HG02759 (cell line): ENCODE measurements at regions not wholly inside any gene's neighbourhood (a gene's known extent, or its start where the extent isn't known, plus 50 kb on each side); places are given as distances from the start of the nearest gene placed in this dataset.
A peak's percentile ranks its signal among the peaks of the same experiment; 100 is the strongest.
"Not testable (repeated sequence)": the region's sequence is repeated elsewhere in the genome, so short reads cannot be mapped to it uniquely, and the experiment has no call there.

Experiments used
- ATAC-seq: cut with Tn5 transposase; IDR thresholded peaks from one replicate; pipeline ENCODE4 v1.9.1; 2021; ENCODE audit warnings: mild to moderate bottlenecking, moderate library complexity; ENCODE audit not compliant: unreplicated experiment

DNA sequence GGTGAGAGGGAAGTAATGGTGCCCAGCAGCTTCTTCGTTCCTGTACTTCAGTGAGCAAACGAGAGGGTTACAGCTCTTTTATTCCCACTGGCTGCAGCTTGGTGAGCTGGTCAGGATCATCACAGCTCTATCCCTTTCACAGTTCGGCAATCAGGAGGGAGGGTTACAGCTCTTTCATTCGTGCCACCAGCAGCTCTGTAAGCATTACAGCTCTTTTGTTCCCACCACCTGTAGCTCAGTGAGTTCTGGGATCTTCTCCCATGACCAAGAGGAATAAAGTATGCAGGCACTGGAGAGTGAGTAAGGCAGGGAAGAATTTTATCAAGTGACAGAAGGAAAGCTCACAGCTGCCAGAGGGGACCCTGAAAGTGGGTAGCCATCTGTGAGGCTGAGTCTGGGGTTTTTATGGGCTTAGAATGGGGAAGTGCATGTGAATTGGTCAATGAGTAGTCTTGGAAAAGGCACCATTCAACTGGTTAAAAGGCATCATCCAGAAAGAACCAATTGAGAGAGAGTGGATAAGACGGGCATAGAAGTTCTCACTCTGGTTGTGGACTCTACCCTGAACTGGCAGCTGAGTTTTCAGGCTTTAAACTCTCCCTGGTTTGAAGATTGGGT lies 123.7 kb downstream of the COX18 start:
- ATAC-seq, result no peak

DNA sequence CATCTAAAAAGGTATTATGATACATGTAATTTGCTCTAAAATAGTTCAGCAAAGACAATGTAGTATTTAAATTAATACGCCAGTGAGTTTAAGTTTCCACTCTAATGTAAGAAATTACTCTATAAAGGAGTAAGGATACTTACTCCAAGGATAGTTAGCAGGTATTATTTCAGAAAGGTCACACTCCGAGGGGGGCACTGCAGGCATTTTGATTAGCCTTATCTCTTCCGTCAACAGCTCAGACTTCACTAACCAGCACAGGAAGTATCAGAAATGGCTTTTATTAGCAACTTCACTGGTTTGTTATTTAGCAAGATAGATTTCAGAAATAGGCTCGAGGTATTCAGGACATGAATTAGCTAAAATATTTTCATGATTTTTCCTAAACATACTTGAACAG lies 127.0 kb downstream of the COX18 start:
- no peak for ATAC-seq

DNA sequence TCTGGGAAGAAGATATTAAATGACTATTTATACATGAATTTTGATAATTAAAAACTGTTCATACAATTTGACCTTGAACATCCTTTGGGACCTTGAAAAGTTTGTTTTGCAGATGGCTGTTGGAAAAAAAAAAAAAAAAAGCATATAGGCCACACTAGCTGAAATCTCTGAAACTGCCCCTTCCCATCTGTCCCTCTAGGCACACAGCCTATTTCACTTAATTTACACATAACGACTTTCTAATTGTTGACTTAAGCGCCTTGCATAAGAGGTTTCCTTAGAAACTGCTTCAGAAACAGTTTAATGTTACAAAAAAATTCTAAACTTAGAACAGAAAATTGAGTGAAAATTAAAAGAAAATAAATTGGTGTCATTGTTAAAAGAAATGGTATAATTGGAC lies 131.0 kb downstream of the COX18 start:
- ATAC-seq, result no peak

DNA sequence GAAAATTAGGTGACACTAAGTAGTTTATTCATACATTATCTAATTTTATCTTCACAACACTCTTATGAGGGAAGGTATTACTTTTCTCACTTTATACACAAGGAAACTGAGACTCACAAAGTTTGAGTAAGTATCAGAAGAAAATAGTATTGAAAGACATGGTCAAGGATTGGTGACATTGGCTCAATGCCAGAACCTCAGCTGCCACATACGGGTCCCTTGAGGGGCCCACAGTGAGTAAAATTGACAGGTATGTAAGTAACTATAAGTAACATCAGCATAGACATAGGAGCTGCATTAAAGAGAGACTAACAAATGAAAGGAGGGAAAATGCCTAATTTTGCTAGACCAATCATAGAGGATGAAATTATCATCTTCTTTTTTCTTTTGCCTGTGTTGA lies 134.1 kb downstream of the COX18 start:
- ATAC-seq, result peak; percentile 48

DNA sequence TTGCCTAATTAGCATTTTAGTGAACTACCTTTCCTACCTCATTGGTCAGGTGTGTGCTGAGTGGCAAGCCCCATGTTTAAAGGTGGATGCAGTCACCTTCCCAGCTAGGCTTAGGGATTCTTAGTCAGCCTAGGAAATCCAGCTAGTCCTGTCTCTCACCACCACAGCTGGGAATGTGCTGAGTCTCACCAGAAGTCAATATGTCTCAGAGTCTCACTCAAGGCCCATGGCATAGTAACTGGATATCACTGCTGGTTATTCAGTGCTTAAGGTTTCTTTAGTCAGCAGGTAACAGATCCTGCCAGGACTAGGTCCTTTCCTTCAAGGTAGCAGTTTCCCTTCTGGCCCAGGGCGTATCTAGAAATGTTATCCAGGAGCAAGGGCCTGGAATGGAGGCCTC lies 136.5 kb downstream of the COX18 start:
- no peak for ATAC-seq

DNA sequence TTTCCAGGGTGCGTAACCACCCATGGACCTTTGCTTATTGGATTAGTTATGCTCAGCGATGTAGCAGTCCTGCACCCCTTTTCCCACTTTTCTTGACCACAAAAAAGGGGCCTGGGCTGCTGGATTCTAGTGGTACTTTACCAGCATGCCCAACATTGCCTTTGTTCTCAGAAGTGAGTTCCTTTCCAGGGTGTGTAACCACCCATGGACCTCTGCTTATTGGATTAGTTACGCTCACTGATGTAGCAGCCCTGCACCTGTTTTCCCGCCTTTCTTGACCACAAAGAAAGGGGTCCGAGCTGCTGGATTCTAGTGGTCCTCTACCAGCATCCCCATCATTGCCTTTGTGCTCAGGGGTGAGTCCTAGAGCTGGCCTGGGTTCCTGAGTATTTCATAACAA lies 138.2 kb downstream of the COX18 start:
- no peak for ATAC-seq

DNA sequence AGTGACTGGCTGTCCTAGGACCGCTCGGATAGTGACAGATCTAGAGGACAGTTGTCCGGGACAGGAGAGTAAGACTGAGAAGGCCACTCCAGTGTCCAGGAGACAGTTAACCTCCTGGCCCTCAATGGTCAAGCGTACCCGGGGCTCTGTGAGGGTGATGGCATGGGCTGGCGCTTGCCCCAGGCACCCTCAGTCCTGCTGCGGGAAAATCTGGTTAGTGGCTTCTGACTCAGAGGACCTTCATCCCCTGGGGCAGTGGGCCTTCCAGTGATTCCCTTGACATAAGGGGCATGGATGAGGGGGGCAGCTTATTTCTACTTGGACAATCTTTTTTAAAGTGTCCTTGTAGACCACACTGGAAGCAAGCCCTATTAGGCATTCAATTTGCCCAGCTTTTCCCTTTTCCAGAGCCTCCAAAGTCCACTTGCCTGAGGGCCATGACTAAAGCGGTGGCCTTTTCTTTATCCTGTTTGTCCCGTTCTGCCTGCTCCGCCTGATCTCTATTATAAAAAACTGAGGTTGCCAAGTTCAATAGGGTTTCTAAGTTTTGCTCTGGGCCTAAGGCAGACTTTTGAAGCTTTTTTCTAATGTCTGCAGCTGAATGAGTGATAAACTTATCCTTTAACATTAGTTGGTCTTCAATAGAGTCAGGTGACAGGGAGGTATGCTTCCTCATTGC lies 139.8 kb downstream of the COX18 start:
- ATAC-seq, result not testable (repeated sequence)

DNA sequence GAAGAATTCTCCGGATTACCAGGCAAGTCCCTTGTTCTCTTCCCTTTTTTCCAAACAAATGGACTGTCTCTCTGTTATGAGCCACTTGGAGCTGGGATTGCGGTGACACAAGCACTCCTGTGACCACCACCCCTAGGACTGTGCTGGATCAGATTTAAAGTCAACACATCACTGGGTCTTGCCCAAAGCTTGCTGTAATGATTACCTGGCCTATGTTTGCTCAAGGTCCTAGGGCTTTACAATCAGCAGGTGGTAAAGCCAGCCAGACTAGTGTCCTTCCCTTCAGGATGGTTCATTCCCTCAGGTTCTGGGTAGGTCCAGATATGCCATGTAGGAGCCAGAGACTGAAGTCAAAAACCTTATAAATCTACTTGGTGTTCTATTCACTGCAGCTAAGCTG lies 144.7 kb downstream of the COX18 start:
- no peak for ATAC-seq

DNA sequence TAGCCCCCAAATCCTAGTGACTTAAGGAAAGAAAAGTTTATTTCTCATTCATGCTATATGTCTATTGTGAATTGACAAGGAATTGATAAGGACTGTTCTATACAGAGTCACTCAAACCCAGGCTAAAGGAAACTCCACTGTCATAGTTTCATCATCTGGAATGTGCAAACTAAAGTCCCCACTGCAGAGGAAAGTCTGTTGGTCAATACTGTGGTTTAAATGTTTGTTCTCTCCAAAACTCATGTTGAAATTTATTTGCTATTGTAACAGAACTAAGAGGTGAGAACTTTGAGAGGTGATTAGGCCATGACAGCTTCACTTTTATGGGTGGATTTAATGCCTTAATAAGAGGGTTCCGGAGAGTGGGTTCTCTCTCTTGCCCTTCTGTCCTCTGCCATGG lies 149.6 kb downstream of the COX18 start:
- ATAC-seq, result no peak

DNA sequence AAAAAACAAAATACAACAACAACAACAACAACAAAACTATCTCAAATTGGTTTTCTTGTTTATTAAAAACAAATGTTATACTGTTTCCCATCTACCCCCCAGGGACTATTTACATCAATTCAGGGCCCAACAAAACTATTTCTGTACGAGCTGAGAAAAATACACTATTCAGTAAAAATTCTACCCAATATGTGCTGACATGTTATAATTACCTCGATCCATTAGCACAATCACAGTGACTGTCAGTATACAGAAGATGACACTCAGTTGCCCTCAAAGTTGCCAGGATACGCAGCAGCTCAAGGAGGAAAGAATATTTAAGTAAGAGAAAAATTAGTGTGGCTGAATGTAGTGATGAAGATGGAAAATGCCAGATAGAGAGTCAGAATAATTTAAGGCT lies 150.1 kb downstream of the COX18 start:
- no peak for ATAC-seq

DNA sequence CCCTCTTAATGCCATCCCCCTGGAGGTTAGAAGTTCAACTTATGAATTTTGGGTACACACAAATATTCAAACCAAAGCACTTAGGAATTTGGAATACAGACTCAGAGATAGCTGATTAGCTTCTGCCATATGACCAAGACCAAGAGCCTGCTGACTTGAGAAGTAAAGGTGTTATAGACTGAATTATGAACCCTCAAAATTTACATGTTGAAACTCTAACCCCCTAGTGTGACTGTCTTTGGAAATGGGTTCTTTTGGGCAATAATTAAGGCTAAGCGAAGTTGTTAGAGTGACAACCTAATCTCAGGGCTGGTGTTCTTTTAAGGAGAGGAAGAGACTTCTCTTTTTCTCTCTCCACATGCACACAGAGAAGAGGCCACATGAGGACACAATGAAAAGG lies 151.2 kb downstream of the COX18 start:
- ATAC-seq, result no peak

DNA sequence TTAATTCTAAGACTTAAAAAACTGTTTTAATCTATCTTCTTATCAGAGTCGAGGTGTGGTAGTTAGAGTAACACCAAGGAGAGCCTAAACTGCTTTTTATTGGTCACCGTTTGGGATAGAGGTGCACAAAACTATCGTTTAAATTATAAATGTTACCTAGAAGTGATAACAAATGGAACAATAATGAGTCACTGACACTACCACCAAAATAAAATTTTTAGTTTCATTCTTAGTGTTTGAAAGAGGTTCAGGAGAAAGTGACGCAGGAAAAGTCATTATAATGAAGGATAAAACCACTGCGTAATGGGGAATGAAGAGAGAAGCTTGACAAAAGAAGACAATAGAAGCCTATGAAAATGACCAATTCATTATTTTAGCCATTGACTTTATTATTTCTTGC lies 158.2 kb downstream of the COX18 start:
- ATAC-seq, result no peak

DNA sequence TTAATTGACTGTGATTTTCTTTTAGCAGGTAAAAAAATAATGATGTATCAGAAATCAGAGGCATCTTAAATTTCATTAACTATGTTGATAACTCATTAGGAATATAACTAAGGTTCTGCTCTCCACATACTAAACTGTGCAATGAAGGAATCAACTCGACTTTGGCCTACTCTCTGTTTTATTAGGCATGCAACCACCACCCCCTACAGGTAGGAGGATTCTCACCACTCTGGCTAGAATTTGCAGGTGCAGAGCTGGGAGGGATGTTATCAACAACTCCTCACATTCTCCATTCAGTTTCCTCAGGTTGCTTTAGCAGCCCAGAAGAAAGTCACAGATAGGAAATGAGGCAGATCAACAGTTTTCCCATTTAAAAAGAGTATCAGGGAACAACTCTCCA lies 160.1 kb downstream of the COX18 start:
- ATAC-seq, result no peak

DNA sequence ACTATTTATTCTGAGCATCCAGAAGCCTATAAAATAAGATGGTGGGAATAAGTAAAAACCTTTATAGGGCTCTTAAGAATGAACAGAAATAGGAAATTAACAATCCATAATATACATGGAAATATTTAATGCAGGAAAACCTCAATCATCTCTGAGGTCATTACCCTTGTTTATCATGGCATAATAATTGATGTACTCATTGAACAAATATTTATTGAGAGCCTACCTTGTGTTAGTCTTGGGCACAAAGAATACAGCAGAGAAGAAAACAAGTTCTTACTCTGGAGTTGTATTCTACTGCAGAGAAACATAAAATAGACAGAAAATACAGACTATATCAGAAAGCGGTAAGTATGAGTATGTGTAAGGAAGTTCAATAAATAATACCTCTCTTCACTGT lies 167.2 kb downstream of the COX18 start:
- ATAC-seq, result no peak

DNA sequence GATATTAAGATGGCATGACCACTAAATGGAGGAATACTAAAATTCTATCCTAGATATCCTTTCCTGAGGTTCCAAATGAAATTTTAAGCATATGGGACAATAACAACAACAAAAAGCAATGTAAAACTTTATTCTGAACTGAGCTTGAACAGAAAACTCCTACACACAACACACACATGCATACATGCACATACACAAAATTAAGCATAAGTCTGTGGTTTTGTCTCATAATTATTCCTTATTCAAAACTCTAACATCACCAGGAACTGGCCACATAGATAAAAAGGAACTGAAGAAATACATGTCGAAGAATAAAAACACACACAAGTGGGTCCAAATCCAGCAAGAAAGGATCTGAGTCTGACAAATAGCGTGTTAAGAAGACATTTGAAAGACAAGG lies 168.0 kb downstream of the COX18 start:
- ATAC-seq, result no peak

DNA sequence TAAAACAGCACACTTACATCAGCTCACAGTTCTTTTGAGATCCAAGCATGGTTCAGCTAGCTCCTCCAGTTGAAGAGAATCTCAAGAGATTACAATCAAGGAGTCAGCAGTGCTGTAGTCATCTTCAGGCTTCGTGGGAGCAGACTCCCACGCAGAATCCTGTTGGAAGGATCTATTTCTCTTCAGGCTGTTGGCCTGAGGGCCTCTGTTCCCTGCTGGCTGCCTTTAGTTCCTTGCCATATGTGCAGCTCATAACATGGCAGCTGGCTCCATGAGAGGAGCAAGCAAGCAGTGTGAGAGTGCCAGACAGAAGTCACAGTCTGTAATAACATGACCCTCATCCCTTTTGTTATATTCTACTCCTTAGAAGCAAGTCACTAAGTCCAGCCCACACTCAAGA lies 168.6 kb downstream of the COX18 start:
- no peak for ATAC-seq

DNA sequence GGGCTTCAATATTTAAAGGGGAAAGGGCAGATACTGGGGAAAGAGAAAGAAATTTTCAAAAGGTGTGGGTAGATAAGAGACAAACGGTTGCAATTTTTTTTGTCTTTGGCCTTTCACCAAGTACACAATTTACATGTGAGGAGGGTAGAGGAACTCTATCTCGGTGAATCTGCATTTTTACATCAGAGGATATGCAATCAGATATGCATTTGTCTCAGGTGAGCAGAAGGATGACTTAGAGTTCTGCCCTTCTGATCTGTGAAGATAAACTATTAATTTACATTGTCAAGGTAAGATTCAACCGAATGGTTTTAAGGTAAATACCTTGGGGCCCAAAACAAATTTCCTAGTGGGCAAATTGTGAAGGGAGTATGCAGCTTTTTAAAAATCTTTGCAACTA lies 169.9 kb downstream of the COX18 start:
- no peak for ATAC-seq

DNA sequence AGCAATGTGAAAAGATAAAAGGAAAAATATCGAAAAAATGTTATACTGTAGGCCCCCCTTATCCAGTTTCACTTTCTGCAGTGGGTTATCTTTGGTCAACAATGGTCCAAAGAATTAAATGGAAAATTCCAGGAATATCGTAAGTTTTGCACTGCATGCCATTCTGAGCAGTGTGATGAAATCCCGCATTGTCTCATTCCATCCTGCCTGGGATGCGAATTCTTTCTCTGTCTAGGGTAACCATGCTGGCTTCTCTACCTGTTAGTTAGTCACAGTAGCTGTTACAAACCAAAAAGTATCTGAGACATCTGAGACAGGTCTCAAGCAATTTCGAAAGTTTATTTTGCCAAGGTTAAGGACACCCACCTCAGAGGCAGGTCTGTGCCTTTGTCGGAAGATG lies 170.3 kb downstream of the COX18 start:
- ATAC-seq, result no peak

DNA sequence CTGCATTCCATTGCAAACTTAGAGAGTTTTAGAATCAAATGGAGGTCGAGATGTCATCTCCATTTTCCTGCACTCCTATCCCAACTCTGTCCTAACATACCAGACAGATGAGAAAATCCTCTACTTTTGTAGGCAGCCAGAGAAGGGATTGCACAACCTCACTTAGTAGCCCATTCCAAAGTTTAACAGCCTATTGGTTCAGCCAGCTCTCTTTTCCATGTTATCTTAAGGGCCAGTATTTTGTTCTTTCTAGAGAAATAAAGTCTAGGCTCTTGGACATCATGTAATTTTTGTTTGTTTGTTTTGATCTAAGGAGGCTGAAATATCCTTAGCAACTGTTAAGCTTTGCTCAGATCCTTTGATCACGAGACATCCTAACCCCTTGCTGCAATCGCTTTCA lies 173.0 kb downstream of the COX18 start:
- ATAC-seq, result no peak

DNA sequence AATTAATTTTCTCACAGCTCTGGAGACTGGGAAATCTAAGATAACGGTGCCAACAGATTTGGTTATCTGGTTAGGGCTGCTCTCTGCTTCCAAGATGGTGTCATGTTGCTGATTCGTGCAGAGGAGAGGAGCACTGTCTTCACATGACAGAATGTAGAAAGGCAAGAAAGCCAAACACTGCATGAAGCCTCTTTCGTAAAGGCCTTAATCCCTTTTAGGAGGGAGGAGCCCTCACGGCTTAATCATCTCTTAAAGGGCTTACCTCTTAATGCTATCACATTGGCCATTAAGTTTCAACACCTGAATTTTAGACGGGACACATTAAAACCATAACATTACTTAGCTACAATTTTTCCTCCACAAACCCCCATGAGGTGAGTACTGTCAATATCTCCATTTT lies 174.1 kb downstream of the COX18 start:
- ATAC-seq, result no peak

DNA sequence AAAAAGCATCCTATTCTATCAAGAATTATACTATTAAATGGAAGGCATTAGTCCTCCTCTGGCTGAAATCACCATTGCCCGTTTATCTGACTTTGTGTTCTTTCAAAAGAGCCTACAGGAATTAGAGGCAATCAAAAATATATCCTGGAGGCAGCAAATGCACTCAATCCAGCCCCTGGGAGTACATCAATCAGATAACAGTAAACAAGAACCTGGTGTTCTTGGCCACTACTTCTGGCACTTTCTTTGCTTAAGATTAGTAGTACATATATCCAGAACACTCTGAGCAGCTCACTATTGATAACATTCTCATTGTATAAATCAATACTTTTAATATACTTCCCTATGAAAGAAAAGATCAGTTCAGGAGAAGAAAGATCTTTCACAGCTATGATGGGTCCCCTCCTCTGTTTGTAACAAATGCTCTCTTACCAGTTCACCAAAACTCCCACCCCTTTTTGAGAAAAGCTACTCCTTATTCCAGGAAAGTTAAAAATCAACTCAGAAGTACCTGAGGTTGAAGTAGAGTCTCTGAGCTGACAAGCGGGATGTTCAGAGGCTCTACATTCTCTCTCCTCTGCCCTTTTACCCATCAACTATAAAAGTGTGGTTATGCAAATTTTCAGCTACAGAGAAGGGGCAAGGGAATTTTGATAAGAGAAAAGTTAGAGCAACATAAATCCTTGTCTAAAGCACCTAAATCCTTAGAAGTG lies 176.0 kb downstream of the COX18 start:
- no peak for ATAC-seq

DNA sequence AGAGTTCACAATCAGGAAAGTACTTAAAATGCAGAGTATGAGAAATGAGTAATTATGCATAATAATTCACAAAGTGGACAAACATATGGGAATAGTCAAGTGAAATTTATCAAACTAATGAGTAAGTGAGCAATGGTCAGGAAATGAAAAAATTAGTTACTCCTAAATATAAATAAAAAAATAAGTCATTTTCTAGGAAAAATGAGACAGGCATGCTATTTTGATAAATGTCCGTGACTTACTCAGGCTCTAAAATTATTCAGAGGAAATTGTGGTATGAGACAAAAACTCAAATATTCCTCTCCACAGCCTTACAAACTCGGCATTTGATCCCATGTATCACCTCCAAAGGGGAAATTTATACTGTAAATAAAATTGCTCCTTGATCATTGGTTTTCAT lies 181.2 kb downstream of the COX18 start:
- no peak for ATAC-seq
